GM12891 (cell line): ENCODE measurements at regions not wholly inside any gene's neighbourhood (a gene's known extent, or its start where the extent isn't known, plus 50 kb on each side); places are given as distances from the start of the nearest gene placed in this dataset.

Experiments used
- POLR2A ChIP-seq: IDR thresholded peaks from 2 replicates; pipeline ENCODE4 v1.6.1; 2011; ENCODE audit warnings: low read depth, low read length, control low read depth
- POLR2AphosphoS5 ChIP-seq: IDR thresholded peaks from 2 replicates; pipeline ENCODE4 v1.6.1; 2011; ENCODE audit warnings: low read depth, low read length, control low read depth
- TAF1 ChIP-seq: IDR thresholded peaks from 2 replicates; pipeline ENCODE4 v1.6.1; 2011; ENCODE audit warnings: low read depth, low read length, control low read depth

DNA sequence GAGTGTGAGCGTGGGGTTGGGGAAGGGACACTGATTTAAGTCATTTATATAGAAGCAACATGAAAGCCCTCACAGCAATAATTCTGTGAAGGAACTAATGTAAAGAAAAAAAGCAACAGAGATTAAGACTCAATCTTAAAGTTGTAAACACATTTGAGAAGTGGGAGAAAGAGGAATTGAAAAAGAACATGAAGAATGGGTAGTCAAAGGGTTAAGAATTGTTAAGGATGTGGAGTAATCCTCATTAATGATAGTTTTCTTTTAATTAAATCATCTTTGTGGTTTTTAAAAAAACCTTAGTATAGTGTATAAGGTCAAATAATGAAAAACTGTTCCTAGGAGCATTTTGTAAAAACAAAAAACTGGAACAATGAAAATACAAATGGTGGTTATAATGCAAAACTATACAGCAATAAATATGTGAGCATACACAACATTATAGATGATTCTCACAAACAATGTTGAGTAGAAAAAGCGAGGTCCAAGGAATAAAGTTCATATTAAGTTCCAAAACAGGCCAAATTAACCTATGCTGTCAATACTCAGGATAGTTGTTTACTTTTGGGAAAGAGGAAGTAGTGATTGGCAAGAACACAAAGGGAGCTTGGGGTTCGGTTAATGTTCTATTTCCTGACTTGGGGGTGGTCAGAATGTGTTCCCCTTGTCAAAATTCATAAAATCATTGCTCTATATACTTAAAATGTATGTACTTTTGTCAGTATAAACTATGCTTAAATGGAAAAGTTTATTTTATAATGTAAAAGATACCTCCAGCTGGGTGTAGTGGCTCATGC is 120.4 kb upstream of the ATF7IP start:
- TF ChIP-seq POLR2A (no peak), TAF1 (no peak), POLR2AphosphoS5 (no peak)
